HG03139 (cell line): ENCODE measurements at regions not wholly inside any gene's neighbourhood (a gene's known extent, or its start where the extent isn't known, plus 50 kb on each side); places are given as distances from the start of the nearest gene placed in this dataset.

ENCODE experiments used
- ATAC-seq: cut with Tn5 transposase; IDR thresholded peaks from one replicate; pipeline ENCODE4 v1.9.1; 2021; ENCODE audit not compliant: unreplicated experiment

DNA sequence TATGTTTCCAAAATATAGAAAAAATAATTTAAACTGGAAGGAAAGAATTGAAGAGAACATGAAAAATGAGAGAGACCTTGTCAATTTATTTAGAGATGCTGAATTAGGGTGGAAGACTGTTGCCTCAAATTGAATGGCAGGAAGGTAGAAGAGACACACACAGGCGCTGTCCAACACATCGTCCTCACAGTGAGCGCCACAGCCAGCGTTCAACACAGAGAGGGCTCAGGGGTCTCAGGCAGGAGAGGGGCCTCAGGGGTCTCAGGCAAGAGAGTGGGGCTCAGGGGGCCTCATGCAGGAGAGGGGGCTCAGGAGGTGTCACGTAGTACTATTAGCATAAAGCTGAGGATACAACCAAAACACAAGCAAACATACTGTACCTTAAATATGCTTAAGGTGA, 65.7 kb downstream of the TMEM18 start:
- ATAC-seq: no peak

DNA sequence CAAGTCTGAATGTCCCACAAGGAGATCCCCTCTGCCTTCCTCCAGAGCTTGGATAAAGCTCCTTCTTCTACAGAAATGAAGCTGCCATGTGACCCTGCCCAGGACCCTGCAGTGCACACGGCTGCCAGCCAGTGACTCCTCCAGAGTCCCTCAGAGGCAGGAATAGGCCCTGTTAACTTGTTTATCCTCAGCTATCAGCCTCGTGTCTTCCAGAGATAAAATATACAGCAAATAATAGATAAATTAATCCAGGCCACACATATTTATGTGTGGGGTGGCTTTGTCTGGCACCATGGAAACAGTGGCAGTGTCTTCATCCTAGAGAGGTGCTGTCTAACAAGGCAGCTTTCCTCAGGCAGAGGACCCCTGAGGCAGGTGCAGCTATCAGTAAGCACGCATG, 66.7 kb downstream of the TMEM18 start:
- ATAC-seq: no peak

GRCh38 chr2:609881-610280, 67.3 kb downstream of the TMEM18 start:
- ATAC-seq: no peak

GRCh38 chr2:609449-609848, 67.8 kb downstream of the TMEM18 start:
- ATAC-seq: no peak

DNA sequence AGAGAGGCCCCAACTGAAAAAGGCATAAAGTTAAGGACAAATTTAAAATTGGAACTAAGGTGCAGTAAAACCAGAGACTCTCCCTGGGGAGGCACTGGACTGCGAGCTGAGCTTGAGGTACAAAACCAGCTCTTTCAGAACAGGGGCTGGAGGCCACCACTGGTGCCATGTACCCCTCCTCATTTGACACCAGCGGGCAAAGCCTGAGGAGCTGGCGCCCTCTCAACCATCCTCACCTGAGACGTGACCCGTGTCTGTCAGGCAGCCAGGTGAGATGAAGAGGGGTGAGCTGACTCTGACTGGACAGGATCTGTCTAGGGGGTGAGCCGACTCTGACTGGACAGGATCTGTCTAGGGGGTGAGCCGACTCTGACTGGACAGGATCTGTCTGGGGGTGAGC, 68.5 kb downstream of the TMEM18 start:
- ATAC-seq: no peak

GRCh38 chr2:608297-608696, 68.9 kb downstream of the TMEM18 start:
- no peak for ATAC-seq

DNA sequence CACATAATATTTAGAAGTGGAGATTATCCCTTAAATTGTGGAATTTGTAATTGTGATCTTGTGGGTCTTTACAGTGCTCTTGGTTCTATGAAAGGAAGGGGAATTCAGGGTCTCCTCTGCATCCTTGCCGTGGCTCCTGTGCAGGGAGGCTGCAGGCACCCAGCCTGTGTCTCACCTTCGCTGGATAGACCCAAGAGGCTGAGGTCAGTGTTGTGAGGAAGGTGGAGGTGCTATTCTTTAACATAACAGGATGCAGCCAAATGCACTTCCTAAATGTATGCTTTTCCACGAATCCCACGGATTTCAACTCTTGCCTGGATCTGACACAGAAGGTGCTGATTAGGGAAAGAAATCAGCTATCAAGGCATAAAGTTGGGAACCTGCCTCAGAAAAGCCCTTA, 69.5 kb downstream of the TMEM18 start:
- no peak for ATAC-seq

- no peak for ATAC-seq
Measured at GRCh38 chr2:607172-607571, 70.0 kb downstream of the TMEM18 start.

DNA sequence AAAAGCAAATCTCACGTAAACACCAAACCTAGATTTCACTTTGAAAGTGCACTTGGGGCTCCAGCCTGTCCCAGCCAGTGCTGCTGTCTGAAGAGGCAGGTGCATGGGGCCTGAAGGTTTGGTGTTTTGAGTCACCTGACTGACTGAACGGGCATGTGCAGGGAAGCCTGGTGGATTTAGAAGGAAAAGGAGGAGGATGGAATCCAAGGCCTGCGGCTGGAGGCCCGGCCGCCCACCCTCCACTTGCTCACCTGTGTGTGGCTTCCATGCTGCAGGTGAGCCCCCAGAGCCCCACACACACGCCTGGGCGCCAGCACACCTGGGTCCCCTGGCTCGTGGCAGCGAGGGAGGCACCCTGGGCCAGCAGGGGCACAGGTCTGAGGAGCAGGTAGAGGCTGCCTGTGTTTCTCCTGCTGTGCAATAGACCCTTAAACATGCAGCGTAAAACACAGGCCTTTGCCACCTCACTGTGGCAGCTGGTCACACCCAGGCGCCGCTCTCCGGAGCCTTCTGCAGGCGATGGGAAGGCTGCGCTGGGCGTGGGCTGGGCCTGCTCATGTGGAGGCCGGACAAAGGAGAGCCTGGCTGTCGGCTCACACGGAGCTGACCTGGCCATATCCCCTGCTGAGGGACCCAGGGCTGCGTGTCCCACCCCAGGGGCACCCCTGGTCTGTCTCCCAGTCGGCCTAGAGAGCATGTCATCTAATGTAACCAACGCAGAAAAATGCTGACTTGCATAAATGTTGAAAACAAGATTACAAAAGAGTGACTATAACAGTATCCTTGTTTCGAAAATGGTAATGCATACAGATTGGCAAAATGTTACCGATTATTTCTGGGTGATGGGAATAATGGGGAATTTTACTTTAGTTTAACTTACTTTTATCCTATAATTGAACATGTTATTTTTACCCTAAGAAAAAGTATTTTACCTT, 71.3 kb downstream of the TMEM18 start:
- ATAC-seq: no peak

DNA sequence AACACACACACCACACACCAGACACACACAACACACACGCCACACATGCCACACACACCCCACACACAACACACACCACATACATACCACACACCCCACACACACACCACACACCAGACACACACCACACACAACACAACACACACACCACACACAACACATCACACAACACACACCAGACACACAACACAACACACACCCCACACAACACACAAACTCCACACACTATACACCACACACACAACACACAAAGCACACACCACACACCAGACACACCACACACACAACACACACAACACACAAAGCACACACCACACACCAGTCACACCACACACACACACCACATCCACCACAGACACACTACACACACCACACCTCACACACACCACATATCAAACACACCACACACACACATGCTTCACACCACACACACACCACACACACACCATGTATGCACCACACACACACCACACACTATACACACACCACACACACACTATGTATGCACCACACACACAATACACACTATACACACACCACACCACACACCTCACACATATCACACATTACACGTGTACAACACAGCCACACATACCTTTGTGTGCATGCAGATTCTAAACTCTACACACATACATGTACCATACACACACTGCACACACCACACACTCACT, 72.2 kb downstream of the TMEM18 start:
- no peak for ATAC-seq

- no peak for ATAC-seq
Measured at GRCh38 chr2:604385-604784, 72.8 kb downstream of the TMEM18 start.

- no peak for ATAC-seq
Measured at GRCh38 chr2:603869-604268, 73.3 kb downstream of the TMEM18 start.

GRCh38 chr2:603427-603826, 73.8 kb downstream of the TMEM18 start:
- ATAC-seq: no peak

DNA sequence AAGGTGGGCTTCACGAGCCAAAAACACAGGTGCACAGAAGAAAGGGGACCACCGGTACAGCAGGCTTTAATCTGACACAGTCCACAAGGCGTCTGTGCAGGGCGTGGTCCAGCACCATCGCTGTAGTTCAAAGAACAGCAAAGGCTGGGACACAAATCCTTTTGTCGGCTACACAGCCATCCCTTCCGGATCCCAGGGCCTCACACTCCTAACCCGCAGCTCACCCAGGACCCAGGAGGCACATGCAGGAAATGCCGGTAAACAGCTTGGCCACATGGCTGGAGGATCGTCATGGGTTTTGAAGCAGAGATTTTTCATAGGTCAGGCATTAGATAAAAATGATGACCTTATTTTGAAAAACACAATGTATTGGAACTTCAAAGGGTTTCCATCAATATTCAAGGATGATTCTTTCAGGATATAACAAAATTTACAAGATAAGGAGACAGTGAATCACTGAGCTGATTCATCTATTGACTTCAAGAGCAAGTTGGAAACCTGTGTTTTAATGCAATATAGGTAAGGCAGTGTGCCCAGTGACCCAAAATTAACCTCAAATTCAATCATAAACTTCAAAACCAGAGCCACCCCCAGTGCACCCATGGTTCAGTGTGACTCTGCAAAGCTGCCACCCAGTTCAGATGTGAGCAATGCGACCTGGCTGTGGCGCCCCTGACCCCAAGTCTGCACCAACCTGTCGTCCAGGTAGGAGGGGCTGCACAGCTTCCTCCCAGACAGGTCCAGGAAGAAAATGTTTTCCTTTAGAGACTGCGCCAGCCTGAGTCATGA, 74.4 kb downstream of the TMEM18 start:
- ATAC-seq: no peak

DNA sequence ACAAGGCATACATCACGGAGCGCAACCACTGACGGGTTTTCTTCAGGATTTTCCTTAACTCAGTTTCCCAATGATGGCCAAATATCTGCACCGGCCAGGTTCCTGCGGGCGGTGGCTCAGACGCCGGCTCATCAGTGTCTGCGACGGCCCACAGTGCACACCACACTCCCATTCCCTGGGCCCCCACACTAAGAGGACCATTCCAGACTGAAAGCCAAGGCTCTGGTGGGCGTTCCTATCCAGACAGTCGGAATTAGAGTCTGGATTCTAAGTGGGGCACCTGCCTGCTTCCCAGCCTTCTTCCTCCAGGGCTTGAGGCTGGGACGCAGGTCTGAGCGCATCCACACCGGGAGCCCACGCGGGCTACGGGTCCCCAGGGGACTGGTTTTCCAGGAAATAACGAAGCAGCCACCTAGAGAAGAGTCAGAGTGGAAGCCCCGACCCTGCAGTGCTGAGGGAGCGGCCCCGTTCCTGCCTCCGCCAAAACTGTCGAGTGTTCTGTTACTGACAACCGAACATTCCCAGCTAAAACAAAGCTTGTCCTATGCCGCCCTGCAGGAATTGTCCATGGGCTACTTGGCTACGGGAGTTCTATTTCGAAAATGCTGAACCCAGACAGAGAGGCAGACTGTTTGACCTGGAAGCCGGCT, 75.3 kb downstream of the TMEM18 start:
- ATAC-seq: no peak

DNA sequence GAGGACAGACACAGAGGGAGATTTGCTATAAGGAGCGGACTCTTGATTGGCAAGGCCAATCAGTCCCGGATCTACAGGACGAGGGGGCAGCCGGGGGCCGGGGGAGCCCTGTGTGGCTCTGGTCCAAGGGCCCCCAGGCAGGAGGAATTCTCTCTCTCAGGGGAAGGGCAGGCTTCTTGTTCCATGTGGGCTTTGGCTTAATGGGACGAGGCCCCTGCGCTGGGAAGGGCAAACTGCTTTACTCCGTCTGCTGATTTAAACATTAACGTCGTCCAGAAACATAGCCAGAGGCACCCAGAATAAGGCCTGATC, 75.9 kb downstream of the TMEM18 start:
- ATAC-seq: no peak

- no peak for ATAC-seq
Measured at GRCh38 chr2:600542-601386, 76.4 kb downstream of the TMEM18 start.

DNA sequence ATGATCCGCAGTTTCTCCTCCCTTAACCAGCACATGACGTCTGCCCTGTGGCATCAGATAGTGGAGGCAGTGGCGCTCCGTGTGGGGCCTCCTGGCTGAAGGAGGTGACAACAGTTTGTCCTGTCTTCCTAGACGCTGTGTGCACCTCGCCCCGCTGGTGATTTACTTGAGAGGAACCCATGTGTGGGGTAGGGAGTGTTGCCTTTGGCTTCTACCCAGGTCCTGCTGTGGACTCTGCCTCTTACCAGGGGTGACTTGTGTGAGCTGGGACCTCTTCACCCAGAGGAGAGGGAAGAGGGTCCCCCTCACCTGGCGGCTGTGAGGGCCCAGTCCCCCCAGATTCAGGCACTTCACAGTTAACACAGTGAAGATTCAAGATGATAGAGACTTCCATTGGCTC, 77.6 kb downstream of the TMEM18 start:
- ATAC-seq: no peak

DNA sequence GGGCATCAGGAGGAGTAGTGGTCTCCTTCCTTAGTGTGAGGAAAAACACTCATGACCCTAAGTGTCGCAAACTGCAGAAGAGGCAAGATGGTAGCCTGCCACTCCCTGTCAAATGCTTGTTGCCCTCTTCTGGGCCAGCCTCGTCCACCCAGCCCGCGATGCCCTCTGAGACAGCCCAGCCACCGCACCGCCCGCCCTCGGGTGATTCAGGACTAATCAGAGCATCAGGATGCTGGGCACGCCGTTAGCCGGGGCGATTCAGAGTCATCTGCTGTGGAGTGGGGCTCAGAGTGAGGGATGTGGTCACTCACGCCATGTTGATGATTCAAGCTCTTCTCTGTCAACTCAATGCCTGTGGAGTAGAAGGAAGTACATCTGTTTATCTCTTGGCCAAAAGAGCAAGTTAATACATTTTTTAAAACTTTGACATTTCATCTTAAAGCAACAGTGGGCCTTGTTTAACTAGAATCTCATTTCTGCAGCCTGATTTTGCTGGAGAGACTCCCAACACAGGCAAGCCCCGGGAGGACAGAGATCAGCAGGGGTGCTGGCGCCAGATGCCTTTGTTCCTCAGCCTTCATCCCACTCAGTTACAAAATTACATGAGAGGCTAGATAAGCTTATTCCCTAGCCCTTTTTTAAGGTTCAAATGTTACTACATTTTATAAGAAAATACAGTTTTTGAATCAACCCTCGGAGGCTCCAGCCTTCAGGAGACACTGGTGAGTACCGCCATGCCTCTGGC, 79.0 kb downstream of the TMEM18 start:
- ATAC-seq: no peak
